ENCODE measurements at regions not wholly inside any gene's neighbourhood (a gene's known extent, or its start where the extent isn't known, plus 50 kb on each side); places are given as distances from the start of the nearest gene placed in this dataset.
"Not testable (repeated sequence)": the region's sequence is repeated elsewhere in the genome, so short reads cannot be mapped to it uniquely, and the experiment has no call there.

GRCh38 chr9:33711418-33711817 is 83.9 kb upstream of the PRSS3 start:
- H2AFZ ChIP-seq (ENCODE audit: low read length); H3K4me3 ChIP-seq (replicated peaks in 1 of 3; ENCODE audit: insufficient read depth in 1 of 3, low read depth in 2 of 3, low read length in 3 of 3); BruUV-seq (replicated peaks); CTCF ChIA-PET (ENCODE audit: low intra/inter-chr PET ratio, low total read pairs); intact Hi-C loops (cut with micrococcal nuclease; ENCODE audit: unreplicated experiment); H3K9me3 ChIP-seq (ENCODE audit: low read length); H3K9ac ChIP-seq (ENCODE audit: insufficient read depth, low read depth, low read length); H3K36me3 ChIP-seq (replicated peaks in 1 of 2; ENCODE audit: control insufficient read depth in 1 of 2, insufficient read depth in 2 of 2, low read length in 2 of 2); H3K79me2 ChIP-seq (ENCODE audit: insufficient read depth, low read length); H3K27ac ChIP-seq (ENCODE audit: extremely low read length, insufficient read depth, low read length); H3K4me1 ChIP-seq (ENCODE audit: insufficient read depth, low read length); H4K20me1 ChIP-seq (ENCODE audit: insufficient read depth, low read length); DNase-seq (ENCODE audit: low spot score); H3K27me3 ChIP-seq (ENCODE audit: control insufficient read depth in 1 of 2, insufficient read depth in 2 of 2, low read length in 2 of 2); ATAC-seq; POLR2A ChIA-PET; FAIRE-seq; H3K4me2 ChIP-seq (ENCODE audit: low read depth, low read length); in situ Hi-C loops (cut with HindIII; ENCODE audit: extremely low pct_ligation_motif_present, low pct_unique_long_range_greater_than_20kb): not testable (repeated sequence)
- peak; percentile 22; the same call in 1 of the 2 replicates for TF ChIP-seq RFX1 (IDR thresholded peaks at IDR 0.05)
- 0% methylated on average over 1 of the region's 1 CpG for WGBS (ENCODE audit: low lambda C conversion rate)

DNA sequence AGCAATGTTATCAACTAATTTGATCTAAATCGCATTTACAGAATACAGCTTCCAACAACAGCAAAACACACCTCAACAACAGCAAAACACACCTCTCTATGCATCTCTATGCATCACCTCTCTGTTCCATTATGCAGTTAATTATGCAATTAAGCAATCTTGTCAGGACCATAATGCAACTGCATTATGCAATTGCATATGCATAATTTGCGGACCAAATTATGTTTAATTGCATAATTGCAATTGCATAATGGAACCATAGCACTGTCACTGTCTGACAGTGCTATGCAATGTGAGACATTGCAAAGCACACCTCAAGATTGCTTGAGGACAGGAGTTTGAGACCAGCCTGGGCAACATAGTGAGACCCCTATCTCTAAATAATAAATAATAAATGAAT is 80.4 kb upstream of the PRSS3 start:
- intact Hi-C loops (cut with micrococcal nuclease; ENCODE audit: unreplicated experiment) (no loop called here), in situ Hi-C loops (cut with HindIII; ENCODE audit: extremely low pct_ligation_motif_present, low pct_unique_long_range_greater_than_20kb) (no loop called here)
- Histone ChIP-seq H3K79me2 (ENCODE audit: insufficient read depth, low read length) (no peaks in the 10 kb centered on the region), H3K4me1 (ENCODE audit: insufficient read depth, low read length) (peaks cover 5% of the 10 kb centered on the region; the same call in 1 of the 2 replicates), H3K4me3 (replicated peaks in 1 of 3; ENCODE audit: insufficient read depth in 1 of 3, low read depth in 2 of 3, low read length in 3 of 3) (no peak overlapping the region), H3K36me3 (replicated peaks in 1 of 2; ENCODE audit: control insufficient read depth in 1 of 2, insufficient read depth in 2 of 2, low read length in 2 of 2) (no peaks in the 10 kb centered on the region), H3K27me3 (ENCODE audit: control insufficient read depth in 1 of 2, insufficient read depth in 2 of 2, low read length in 2 of 2) (no peaks in the 10 kb centered on the region), H4K20me1 (ENCODE audit: insufficient read depth, low read length) (no peaks in the 10 kb centered on the region), H3K4me2 (ENCODE audit: low read depth, low read length) (no peak overlapping the region), H3K9me3 (ENCODE audit: low read length) (no peaks in the 10 kb centered on the region), H3K9ac (ENCODE audit: insufficient read depth, low read depth, low read length) (no peak overlapping the region), H3K27ac (ENCODE audit: extremely low read length, insufficient read depth, low read length) (no peak overlapping the region), H2AFZ (ENCODE audit: low read length) (no peak overlapping the region)
- FAIRE-seq (no peak), DNase-seq (ENCODE audit: low spot score) (no peak), ATAC-seq (no peak)
- ChIA-PET POLR2A (no interaction called here), CTCF (ENCODE audit: low intra/inter-chr PET ratio, low total read pairs) (no interaction called here)
- BruUV-seq (replicated peaks) = no TSS peak
- WGBS (ENCODE audit: low lambda C conversion rate) = 0% methylated on average over 2 of the region's 2 CpGs
- TF ChIP-seq CEBPB (IDR thresholded peaks at IDR 0.05; ENCODE audit: borderline replicate concordance, low read depth, low read length) = peak; percentile 64
- TF ChIP-seq ZNF503 (CRISPR knock-in tag; IDR thresholded peaks at IDR 0.05) = no peak
- TF ChIP-seq SMAD3 (CRISPR knock-in tag; IDR thresholded peaks at IDR 0.05) = no peak
- TF ChIP-seq PCBP1 (IDR thresholded peaks at IDR 0.05; ENCODE audit: borderline replicate concordance, low read depth, low read length) = no peak

Measured in HepG2 (cell line).